GM23338 (cell line): ENCODE measurements at regions not wholly inside any gene's neighbourhood (a gene's known extent, or its start where the extent isn't known, plus 50 kb on each side); places are given as distances from the start of the nearest gene placed in this dataset.
A peak's percentile ranks its signal among the peaks of the same experiment; 100 is the strongest.

ENCODE experiments used
- ATAC-seq: fragments of 200-7000 bp; cut with Tn5 transposase; 3 replicates; pipeline ENCODE4 v1.9.1; 2020
- DNase-seq: peaks from one replicate; pipeline ENCODE4 v3.0.0-alpha.2; 2015; ENCODE audit warnings: low spot score
- H2AFZ ChIP-seq: fragments of 200-600 bp; sonication (generic); 2 replicates; pipeline ENCODE4 v1.8.0; 2016; ENCODE audit warnings: antibody characterized with exemption, mild to moderate bottlenecking, moderate library complexity
- H3F3A ChIP-seq: fragments of 200-600 bp; sonication (generic); replicated peaks from 2 replicates; pipeline ENCODE4 v1.8.0; 2017; ENCODE audit warnings: antibody characterized with exemption, mixed run types, low read depth
- H3K27ac ChIP-seq: fragments of 200-600 bp; sonication (generic); 2 replicates; pipeline ENCODE4 v1.6.1; 2016; ENCODE audit warnings: low read depth
- H3K27me3 ChIP-seq: fragments of 200-600 bp; sonication (generic); 2 replicates; pipeline ENCODE4 v1.8.0; 2016; ENCODE audit warnings: mild to moderate bottlenecking, mixed run types, moderate library complexity; ENCODE audit not compliant: insufficient read depth
- H3K36me3 ChIP-seq: fragments of 200-600 bp; sonication (generic); 2 replicates; pipeline ENCODE4 v1.8.0; 2016; ENCODE audit warnings: mild to moderate bottlenecking; ENCODE audit not compliant: insufficient read depth
- H3K4me1 ChIP-seq: fragments of 200-600 bp; sonication (generic); 2 replicates; pipeline ENCODE4 v1.8.0; 2016; ENCODE audit warnings: mild to moderate bottlenecking, moderate library complexity; ENCODE audit not compliant: insufficient read depth
- H3K4me2 ChIP-seq: fragments of 200-600 bp; sonication (generic); 2 replicates; pipeline ENCODE4 v1.7.1; 2017; ENCODE audit warnings: mixed run types
- H3K4me3 ChIP-seq: fragments of 200-600 bp; sonication (generic); 2 replicates; pipeline ENCODE4 v1.6.1; 2016; ENCODE audit warnings: mixed run types
- H3K79me2 ChIP-seq: fragments of 200-600 bp; sonication (generic); replicated peaks from 2 replicates; pipeline ENCODE4 v1.8.0; 2017; ENCODE audit warnings: mild to moderate bottlenecking; ENCODE audit not compliant: insufficient read depth
- H3K9me2 ChIP-seq: fragments of 200-600 bp; sonication (generic); 2 replicates; pipeline ENCODE4 v1.8.0; 2017; ENCODE audit not compliant: insufficient read depth
- H4K20me1 ChIP-seq: fragments of 200-600 bp; sonication (generic); replicated peaks from 2 replicates; pipeline ENCODE4 v1.8.0; 2017; ENCODE audit warnings: mild to moderate bottlenecking; ENCODE audit not compliant: insufficient read depth
- H3K27ac Mint-ChIP-seq: 2 replicates; pipeline ENCODE4 v1.8.0; 2020; ENCODE audit warnings: inconsistent platforms, mild to moderate bottlenecking, moderate library complexity, mixed read lengths
- H3K27me3 Mint-ChIP-seq: 3 replicates; pipeline ENCODE4 v1.8.0; 2022; ENCODE audit warnings: low read depth, mild to moderate bottlenecking, moderate library complexity, mixed read lengths, inconsistent platforms; ENCODE audit not compliant: insufficient read depth, poor library complexity
- H3K36me3 Mint-ChIP-seq: 3 replicates; pipeline ENCODE4 v1.8.0; 2021; ENCODE audit warnings: low read depth, mild to moderate bottlenecking, inconsistent platforms, moderate library complexity, mixed read lengths
- H3K4me1 Mint-ChIP-seq: 3 replicates; pipeline ENCODE4 v1.8.0; 2020; ENCODE audit warnings: mild to moderate bottlenecking, inconsistent platforms, mixed read lengths
- H3K4me3 Mint-ChIP-seq: 3 replicates; pipeline ENCODE4 v1.8.0; 2021; ENCODE audit warnings: moderate library complexity, mild to moderate bottlenecking, inconsistent platforms, mixed read lengths
- H3K9me3 Mint-ChIP-seq: 3 replicates; pipeline ENCODE4 v1.8.0; 2020; ENCODE audit warnings: moderate library complexity, mild to moderate bottlenecking, inconsistent platforms, mixed read lengths
- CREB1 ChIP-seq: fragments of 250-450 bp; sonication (Bioruptor Pico); IDR thresholded peaks from 2 replicates; pipeline ENCODE4 v1.5.0; 2020; ENCODE audit warnings: low read depth, mild to moderate bottlenecking, moderate library complexity
- CTCF ChIP-seq, 2 experiments: fragments of 200-600 bp in 1 of 2; sonication (generic) in 1 of 2; conservative IDR thresholded peaks; 2 replicates each; pipeline versions ENCODE4 v1.5.1 to v1.6.1; 2016 to 2017; ENCODE audit warnings: antibody characterized with exemption in 2 of 2, low read depth in 2 of 2, mild to moderate bottlenecking in 2 of 2, moderate library complexity in 1 of 2
- ETS1 ChIP-seq: IDR thresholded peaks from 2 replicates; pipeline ENCODE4 v1.6.1; 2016; ENCODE audit warnings: antibody characterized with exemption
- EZH2 ChIP-seq: fragments of 200-600 bp; sonication (generic); IDR thresholded peaks from one replicate; pipeline ENCODE4 v1.8.0; 2017; ENCODE audit warnings: antibody characterized with exemption, mild to moderate bottlenecking, low read depth; ENCODE audit not compliant: unreplicated experiment
- EZH2phosphoT487 ChIP-seq: fragments of 200-600 bp; sonication (generic); IDR thresholded peaks from one replicate; pipeline ENCODE4 v1.8.1; 2018; ENCODE audit warnings: antibody characterized with exemption; ENCODE audit not compliant: unreplicated experiment
- POLR2AphosphoS5 ChIP-seq: IDR thresholded peaks from 2 replicates; pipeline ENCODE4 v1.6.1; 2016; ENCODE audit warnings: antibody characterized with exemption, low read depth
- ZNF114 ChIP-seq: fragments of 250-450 bp; sonication (Bioruptor Pico); IDR thresholded peaks from 2 replicates; pipeline ENCODE4 v1.5.0; 2020; ENCODE audit warnings: mild to moderate bottlenecking, moderate library complexity
- ZNF331 ChIP-seq: fragments of 250-450 bp; sonication (Bioruptor Pico); IDR thresholded peaks from 2 replicates; pipeline ENCODE4 v1.5.0; 2020; ENCODE audit warnings: low read depth, mild to moderate bottlenecking, moderate library complexity
- ZNF462 ChIP-seq: fragments of 250-450 bp; sonication (Bioruptor Pico); IDR thresholded peaks from 2 replicates; pipeline ENCODE4 v1.5.0; 2020; ENCODE audit warnings: mild to moderate bottlenecking, moderate library complexity

- Mint-ChIP-seq H3K4me3 (no peak overlapping the region), H3K27ac (no peak overlapping the region), H3K4me1 (peaks cover 34% of the 10 kb centered on the region), H3K9me3 (peaks cover 6% of the 10 kb centered on the region; the same call in 1 of the 3 replicates), H3K27me3 (peaks cover 2% of the 10 kb centered on the region), H3K36me3 (peaks cover under 1% of the 10 kb centered on the region; the same call in 1 of the 3 replicates)
- no peaks in the 10 kb centered on the region for H4K20me1 ChIP-seq
- peak overlapping the region; percentile 22; the same call in 1 of the 2 replicates for H3K27ac ChIP-seq
- H3K79me2 ChIP-seq = no peaks in the 10 kb centered on the region
- DNase-seq (no peak), ATAC-seq (no peak)
- peak overlapping the region; percentile 49; the same call in 1 of the 2 replicates for H3K4me2 ChIP-seq
- H3K27me3 ChIP-seq = no peaks in the 10 kb centered on the region
- TF ChIP-seq EZH2 (no peak), ZNF331 (CRISPR knock-in tag) (no peak), ZNF462 (CRISPR knock-in tag) (no peak), CREB1 (CRISPR knock-in tag) (no peak), POLR2AphosphoS5 (no peak), EZH2phosphoT487 (no peak), ETS1 (no peak), ZNF114 (CRISPR knock-in tag) (no peak), CTCF (conservative IDR thresholded peaks at IDR 0.05; ENCODE audit: low read depth in 2 of 2) (no peak)
- H3K4me1 ChIP-seq = peaks cover 25% of the 10 kb centered on the region
- H3K36me3 ChIP-seq = no peaks in the 10 kb centered on the region
- H3F3A ChIP-seq = no peaks in the 10 kb centered on the region
- no peak overlapping the region for H2AFZ ChIP-seq
- H3K4me3 ChIP-seq = no peak overlapping the region
- no peaks in the 10 kb centered on the region for H3K9me2 ChIP-seq
Observed at GRCh38 chr15:29320420-29320819, 50.8 kb upstream of the NSMCE3 start.
